GM23338 (cell line): ENCODE measurements at regions not wholly inside any gene's neighbourhood (a gene's known extent, or its start where the extent isn't known, plus 50 kb on each side); places are given as distances from the start of the nearest gene placed in this dataset.

Experiments
- ATAC-seq: fragments of 200-7000 bp; cut with Tn5 transposase; 3 replicates; pipeline ENCODE4 v1.9.1; 2020
- DNase-seq: peaks from one replicate; pipeline ENCODE4 v3.0.0-alpha.2; 2015; ENCODE audit warnings: low spot score
- H2AFZ ChIP-seq: fragments of 200-600 bp; sonication (generic); 2 replicates; pipeline ENCODE4 v1.8.0; 2016; ENCODE audit warnings: antibody characterized with exemption, mild to moderate bottlenecking, moderate library complexity
- H3F3A ChIP-seq: fragments of 200-600 bp; sonication (generic); replicated peaks from 2 replicates; pipeline ENCODE4 v1.8.0; 2017; ENCODE audit warnings: antibody characterized with exemption, mixed run types, low read depth
- H3K27ac ChIP-seq: fragments of 200-600 bp; sonication (generic); 2 replicates; pipeline ENCODE4 v1.6.1; 2016; ENCODE audit warnings: low read depth
- H3K27me3 ChIP-seq: fragments of 200-600 bp; sonication (generic); 2 replicates; pipeline ENCODE4 v1.8.0; 2016; ENCODE audit warnings: mild to moderate bottlenecking, mixed run types, moderate library complexity; ENCODE audit not compliant: insufficient read depth
- H3K36me3 ChIP-seq: fragments of 200-600 bp; sonication (generic); 2 replicates; pipeline ENCODE4 v1.8.0; 2016; ENCODE audit warnings: mild to moderate bottlenecking; ENCODE audit not compliant: insufficient read depth
- H3K4me1 ChIP-seq: fragments of 200-600 bp; sonication (generic); 2 replicates; pipeline ENCODE4 v1.8.0; 2016; ENCODE audit warnings: mild to moderate bottlenecking, moderate library complexity; ENCODE audit not compliant: insufficient read depth
- H3K4me2 ChIP-seq: fragments of 200-600 bp; sonication (generic); 2 replicates; pipeline ENCODE4 v1.7.1; 2017; ENCODE audit warnings: mixed run types
- H3K4me3 ChIP-seq: fragments of 200-600 bp; sonication (generic); 2 replicates; pipeline ENCODE4 v1.6.1; 2016; ENCODE audit warnings: mixed run types
- H3K79me2 ChIP-seq: fragments of 200-600 bp; sonication (generic); replicated peaks from 2 replicates; pipeline ENCODE4 v1.8.0; 2017; ENCODE audit warnings: mild to moderate bottlenecking; ENCODE audit not compliant: insufficient read depth
- H3K9me2 ChIP-seq: fragments of 200-600 bp; sonication (generic); 2 replicates; pipeline ENCODE4 v1.8.0; 2017; ENCODE audit not compliant: insufficient read depth
- H4K20me1 ChIP-seq: fragments of 200-600 bp; sonication (generic); replicated peaks from 2 replicates; pipeline ENCODE4 v1.8.0; 2017; ENCODE audit warnings: mild to moderate bottlenecking; ENCODE audit not compliant: insufficient read depth
- H3K27ac Mint-ChIP-seq: 2 replicates; pipeline ENCODE4 v1.8.0; 2020; ENCODE audit warnings: inconsistent platforms, mild to moderate bottlenecking, moderate library complexity, mixed read lengths
- H3K27me3 Mint-ChIP-seq: 3 replicates; pipeline ENCODE4 v1.8.0; 2022; ENCODE audit warnings: low read depth, mild to moderate bottlenecking, moderate library complexity, mixed read lengths, inconsistent platforms; ENCODE audit not compliant: insufficient read depth, poor library complexity
- H3K36me3 Mint-ChIP-seq: 3 replicates; pipeline ENCODE4 v1.8.0; 2021; ENCODE audit warnings: low read depth, mild to moderate bottlenecking, inconsistent platforms, moderate library complexity, mixed read lengths
- H3K4me1 Mint-ChIP-seq: 3 replicates; pipeline ENCODE4 v1.8.0; 2020; ENCODE audit warnings: mild to moderate bottlenecking, inconsistent platforms, mixed read lengths
- H3K4me3 Mint-ChIP-seq: 3 replicates; pipeline ENCODE4 v1.8.0; 2021; ENCODE audit warnings: moderate library complexity, mild to moderate bottlenecking, inconsistent platforms, mixed read lengths
- H3K9me3 Mint-ChIP-seq: 3 replicates; pipeline ENCODE4 v1.8.0; 2020; ENCODE audit warnings: moderate library complexity, mild to moderate bottlenecking, inconsistent platforms, mixed read lengths
- NANOG ChIP-seq: IDR thresholded peaks from 2 replicates; pipeline ENCODE4 v1.6.1; 2016; ENCODE audit warnings: antibody characterized with exemption, borderline replicate concordance
- ZNF114 ChIP-seq: fragments of 250-450 bp; sonication (Bioruptor Pico); IDR thresholded peaks from 2 replicates; pipeline ENCODE4 v1.5.0; 2020; ENCODE audit warnings: mild to moderate bottlenecking, moderate library complexity
- ZNF331 ChIP-seq: fragments of 250-450 bp; sonication (Bioruptor Pico); IDR thresholded peaks from 2 replicates; pipeline ENCODE4 v1.5.0; 2020; ENCODE audit warnings: low read depth, mild to moderate bottlenecking, moderate library complexity
- TF ChIP-seq, protein P1 (sequence below): IDR thresholded peaks from one replicate; pipeline ENCODE4 v1.6.1; 2018; ENCODE audit warnings: antibody characterized with exemption; ENCODE audit not compliant: unreplicated experiment
- TF ChIP-seq, protein P2 (sequence below), 2 experiments: fragments of 200-600 bp in 1 of 2; sonication (generic) in 1 of 2; conservative IDR thresholded peaks; 2 replicates each; pipeline versions ENCODE4 v1.5.1 to v1.6.1; 2016 to 2017; ENCODE audit warnings: antibody characterized with exemption in 2 of 2, low read depth in 2 of 2, mild to moderate bottlenecking in 2 of 2, moderate library complexity in 1 of 2
- TF ChIP-seq, protein P3 (sequence below): fragments of 250-450 bp; sonication (Bioruptor Pico); IDR thresholded peaks from 2 replicates; pipeline ENCODE4 v1.5.0; 2020; ENCODE audit warnings: mild to moderate bottlenecking, moderate library complexity

DNA sequence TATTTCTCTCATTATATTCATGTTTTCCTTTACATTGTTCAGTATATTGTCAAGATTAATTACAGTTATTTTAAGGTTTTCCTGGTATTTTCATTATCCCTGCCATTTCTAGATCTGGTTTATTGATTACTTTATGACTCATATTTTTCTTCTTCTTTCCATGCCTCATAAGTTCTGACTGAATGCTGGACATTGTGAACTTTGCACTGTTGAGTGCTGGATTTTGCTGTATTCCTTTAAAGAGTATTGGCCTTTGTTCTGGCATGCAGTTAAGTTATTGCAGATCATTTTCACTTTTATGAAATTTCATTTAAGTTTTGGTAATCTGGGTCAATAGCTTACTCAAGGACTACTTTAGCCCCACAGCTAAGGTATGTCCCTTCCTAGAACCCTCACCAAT lies 73.1 kb downstream of the KLF6 start (continued):
- TF ChIP-seq, protein P1, sequence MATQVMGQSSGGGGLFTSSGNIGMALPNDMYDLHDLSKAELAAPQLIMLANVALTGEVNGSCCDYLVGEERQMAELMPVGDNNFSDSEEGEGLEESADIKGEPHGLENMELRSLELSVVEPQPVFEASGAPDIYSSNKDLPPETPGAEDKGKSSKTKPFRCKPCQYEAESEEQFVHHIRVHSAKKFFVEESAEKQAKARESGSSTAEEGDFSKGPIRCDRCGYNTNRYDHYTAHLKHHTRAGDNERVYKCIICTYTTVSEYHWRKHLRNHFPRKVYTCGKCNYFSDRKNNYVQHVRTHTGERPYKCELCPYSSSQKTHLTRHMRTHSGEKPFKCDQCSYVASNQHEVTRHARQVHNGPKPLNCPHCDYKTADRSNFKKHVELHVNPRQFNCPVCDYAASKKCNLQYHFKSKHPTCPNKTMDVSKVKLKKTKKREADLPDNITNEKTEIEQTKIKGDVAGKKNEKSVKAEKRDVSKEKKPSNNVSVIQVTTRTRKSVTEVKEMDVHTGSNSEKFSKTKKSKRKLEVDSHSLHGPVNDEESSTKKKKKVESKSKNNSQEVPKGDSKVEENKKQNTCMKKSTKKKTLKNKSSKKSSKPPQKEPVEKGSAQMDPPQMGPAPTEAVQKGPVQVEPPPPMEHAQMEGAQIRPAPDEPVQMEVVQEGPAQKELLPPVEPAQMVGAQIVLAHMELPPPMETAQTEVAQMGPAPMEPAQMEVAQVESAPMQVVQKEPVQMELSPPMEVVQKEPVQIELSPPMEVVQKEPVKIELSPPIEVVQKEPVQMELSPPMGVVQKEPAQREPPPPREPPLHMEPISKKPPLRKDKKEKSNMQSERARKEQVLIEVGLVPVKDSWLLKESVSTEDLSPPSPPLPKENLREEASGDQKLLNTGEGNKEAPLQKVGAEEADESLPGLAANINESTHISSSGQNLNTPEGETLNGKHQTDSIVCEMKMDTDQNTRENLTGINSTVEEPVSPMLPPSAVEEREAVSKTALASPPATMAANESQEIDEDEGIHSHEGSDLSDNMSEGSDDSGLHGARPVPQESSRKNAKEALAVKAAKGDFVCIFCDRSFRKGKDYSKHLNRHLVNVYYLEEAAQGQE, result no peak
- TF ChIP-seq ZNF331 (CRISPR knock-in tag) (no peak), ZNF114 (CRISPR knock-in tag) (no peak)

DNA sequence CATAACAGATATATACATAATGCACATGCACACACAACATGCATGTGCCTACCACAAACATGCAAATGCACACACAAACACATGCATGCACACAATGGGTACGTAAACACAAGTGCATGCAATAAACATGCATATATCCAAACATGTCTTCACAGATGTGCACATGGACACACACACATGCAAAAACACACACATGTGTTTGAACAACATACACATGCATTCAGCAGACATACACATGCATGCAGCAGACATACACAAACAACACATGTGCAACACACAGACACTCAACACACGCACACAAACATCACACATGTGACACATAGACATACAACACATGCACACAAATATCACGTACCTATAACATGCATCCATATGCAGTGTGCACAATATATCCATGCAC lies 74.2 kb downstream of the KLF6 start:
- H3K4me3 ChIP-seq, result no peak overlapping the region
- no peaks in the 10 kb centered on the region for H4K20me1 ChIP-seq
- no peak for DNase-seq
- TF ChIP-seq NANOG, result no peak
- H3K27me3 ChIP-seq, result no peaks in the 10 kb centered on the region
- H3K4me1 ChIP-seq, result no peaks in the 10 kb centered on the region
- H3K9me2 ChIP-seq, result peaks cover 7% of the 10 kb centered on the region; the same call in 1 of the 2 replicates
- Mint-ChIP-seq H3K36me3 (no peaks in the 10 kb centered on the region), H3K27me3 (no peaks in the 10 kb centered on the region), H3K9me3 (peaks cover 16% of the 10 kb centered on the region; the same call in 2 of the 3 replicates), H3K4me1 (no peaks in the 10 kb centered on the region), H3K4me3 (no peak overlapping the region), H3K27ac (no peak overlapping the region)
- no peaks in the 10 kb centered on the region for H3F3A ChIP-seq
- H3K36me3 ChIP-seq, result no peaks in the 10 kb centered on the region
- no peak for ATAC-seq
- no peak overlapping the region for H2AFZ ChIP-seq
- no peak overlapping the region for H3K4me2 ChIP-seq
- no peak overlapping the region for H3K27ac ChIP-seq
- H3K79me2 ChIP-seq, result no peaks in the 10 kb centered on the region

DNA sequence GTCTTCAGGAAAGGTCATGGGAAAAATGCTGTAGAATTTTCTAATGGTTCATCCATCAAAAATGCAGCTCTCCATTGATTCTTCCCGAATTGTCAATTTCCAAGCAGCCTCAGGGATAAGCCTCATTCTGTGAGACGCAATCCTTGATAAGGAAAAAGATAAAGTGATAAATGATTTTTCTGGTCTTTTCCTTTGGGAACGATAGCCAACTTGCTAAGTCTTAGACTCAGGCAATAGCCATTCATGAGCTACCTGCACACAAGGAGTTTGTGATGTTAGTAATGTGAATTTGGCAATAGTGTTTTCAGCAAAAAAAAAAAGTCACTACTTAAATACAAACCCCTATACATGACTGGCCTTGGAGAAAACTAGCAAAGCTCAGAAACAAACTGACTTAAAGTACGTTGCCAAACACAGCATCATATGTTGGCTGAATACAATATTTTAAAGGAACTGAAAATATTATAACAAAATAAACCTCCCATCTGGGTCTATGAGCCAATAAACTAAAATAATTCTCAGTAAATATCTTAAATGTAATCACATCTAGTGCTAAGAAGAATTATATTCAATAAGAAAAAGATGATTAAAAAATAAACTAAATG lies 75.5 kb downstream of the KLF6 start:
- Histone ChIP-seq H3K4me2 (no peak overlapping the region), H2AFZ (no peak overlapping the region)
- no peak overlapping the region for H3K27ac Mint-ChIP-seq
- TF ChIP-seq ZNF114 (CRISPR knock-in tag), result no peak
- TF ChIP-seq, protein P2, sequence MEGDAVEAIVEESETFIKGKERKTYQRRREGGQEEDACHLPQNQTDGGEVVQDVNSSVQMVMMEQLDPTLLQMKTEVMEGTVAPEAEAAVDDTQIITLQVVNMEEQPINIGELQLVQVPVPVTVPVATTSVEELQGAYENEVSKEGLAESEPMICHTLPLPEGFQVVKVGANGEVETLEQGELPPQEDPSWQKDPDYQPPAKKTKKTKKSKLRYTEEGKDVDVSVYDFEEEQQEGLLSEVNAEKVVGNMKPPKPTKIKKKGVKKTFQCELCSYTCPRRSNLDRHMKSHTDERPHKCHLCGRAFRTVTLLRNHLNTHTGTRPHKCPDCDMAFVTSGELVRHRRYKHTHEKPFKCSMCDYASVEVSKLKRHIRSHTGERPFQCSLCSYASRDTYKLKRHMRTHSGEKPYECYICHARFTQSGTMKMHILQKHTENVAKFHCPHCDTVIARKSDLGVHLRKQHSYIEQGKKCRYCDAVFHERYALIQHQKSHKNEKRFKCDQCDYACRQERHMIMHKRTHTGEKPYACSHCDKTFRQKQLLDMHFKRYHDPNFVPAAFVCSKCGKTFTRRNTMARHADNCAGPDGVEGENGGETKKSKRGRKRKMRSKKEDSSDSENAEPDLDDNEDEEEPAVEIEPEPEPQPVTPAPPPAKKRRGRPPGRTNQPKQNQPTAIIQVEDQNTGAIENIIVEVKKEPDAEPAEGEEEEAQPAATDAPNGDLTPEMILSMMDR (conservative IDR thresholded peaks at IDR 0.05; ENCODE audit: low read depth in 2 of 2), result no peak
- TF ChIP-seq, protein P3, sequence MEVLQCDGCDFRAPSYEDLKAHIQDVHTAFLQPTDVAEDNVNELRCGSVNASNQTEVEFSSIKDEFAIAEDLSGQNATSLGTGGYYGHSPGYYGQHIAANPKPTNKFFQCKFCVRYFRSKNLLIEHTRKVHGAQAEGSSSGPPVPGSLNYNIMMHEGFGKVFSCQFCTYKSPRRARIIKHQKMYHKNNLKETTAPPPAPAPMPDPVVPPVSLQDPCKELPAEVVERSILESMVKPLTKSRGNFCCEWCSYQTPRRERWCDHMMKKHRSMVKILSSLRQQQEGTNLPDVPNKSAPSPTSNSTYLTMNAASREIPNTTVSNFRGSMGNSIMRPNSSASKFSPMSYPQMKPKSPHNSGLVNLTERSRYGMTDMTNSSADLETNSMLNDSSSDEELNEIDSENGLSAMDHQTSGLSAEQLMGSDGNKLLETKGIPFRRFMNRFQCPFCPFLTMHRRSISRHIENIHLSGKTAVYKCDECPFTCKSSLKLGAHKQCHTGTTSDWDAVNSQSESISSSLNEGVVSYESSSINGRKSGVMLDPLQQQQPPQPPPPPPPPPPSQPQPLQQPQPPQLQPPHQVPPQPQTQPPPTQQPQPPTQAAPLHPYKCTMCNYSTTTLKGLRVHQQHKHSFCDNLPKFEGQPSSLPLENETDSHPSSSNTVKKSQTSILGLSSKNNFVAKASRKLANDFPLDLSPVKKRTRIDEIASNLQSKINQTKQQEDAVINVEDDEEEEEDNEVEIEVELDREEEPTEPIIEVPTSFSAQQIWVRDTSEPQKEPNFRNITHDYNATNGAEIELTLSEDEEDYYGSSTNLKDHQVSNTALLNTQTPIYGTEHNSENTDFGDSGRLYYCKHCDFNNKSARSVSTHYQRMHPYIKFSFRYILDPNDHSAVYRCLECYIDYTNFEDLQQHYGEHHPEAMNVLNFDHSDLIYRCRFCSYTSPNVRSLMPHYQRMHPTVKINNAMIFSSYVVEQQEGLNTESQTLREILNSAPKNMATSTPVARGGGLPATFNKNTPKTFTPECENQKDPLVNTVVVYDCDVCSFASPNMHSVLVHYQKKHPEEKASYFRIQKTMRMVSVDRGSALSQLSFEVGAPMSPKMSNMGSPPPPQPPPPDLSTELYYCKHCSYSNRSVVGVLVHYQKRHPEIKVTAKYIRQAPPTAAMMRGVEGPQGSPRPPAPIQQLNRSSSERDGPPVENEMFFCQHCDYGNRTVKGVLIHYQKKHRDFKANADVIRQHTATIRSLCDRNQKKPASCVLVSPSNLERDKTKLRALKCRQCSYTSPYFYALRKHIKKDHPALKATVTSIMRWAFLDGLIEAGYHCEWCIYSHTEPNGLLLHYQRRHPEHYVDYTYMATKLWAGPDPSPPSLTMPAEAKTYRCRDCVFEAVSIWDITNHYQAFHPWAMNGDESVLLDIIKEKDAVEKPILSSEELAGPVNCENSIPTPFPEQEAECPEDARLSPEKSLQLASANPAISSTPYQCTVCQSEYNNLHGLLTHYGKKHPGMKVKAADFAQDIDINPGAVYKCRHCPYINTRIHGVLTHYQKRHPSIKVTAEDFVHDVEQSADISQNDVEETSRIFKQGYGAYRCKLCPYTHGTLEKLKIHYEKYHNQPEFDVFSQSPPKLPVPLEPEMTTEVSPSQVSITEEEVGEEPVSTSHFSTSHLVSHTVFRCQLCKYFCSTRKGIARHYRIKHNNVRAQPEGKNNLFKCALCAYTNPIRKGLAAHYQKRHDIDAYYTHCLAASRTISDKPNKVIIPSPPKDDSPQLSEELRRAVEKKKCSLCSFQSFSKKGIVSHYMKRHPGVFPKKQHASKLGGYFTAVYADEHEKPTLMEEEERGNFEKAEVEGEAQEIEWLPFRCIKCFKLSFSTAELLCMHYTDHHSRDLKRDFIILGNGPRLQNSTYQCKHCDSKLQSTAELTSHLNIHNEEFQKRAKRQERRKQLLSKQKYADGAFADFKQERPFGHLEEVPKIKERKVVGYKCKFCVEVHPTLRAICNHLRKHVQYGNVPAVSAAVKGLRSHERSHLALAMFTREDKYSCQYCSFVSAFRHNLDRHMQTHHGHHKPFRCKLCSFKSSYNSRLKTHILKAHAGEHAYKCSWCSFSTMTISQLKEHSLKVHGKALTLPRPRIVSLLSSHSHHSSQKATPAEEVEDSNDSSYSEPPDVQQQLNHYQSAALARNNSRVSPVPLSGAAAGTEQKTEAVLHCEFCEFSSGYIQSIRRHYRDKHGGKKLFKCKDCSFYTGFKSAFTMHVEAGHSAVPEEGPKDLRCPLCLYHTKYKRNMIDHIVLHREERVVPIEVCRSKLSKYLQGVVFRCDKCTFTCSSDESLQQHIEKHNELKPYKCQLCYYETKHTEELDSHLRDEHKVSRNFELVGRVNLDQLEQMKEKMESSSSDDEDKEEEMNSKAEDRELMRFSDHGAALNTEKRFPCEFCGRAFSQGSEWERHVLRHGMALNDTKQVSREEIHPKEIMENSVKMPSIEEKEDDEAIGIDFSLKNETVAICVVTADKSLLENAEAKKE (CRISPR knock-in tag), result no peak

More for the DNA sequence above, 75.5 kb downstream of the KLF6 start:
- no peak overlapping the region for H3K27ac ChIP-seq
- no peak overlapping the region for H3K4me3 ChIP-seq
- DNase-seq (no peak), ATAC-seq (no peak)
- H3K27me3 ChIP-seq, result no peaks in the 10 kb centered on the region
- H3K27me3 Mint-ChIP-seq, result no peaks in the 10 kb centered on the region
- no peak overlapping the region for H3K4me3 Mint-ChIP-seq
- H3K9me3 Mint-ChIP-seq, result peaks cover 16% of the 10 kb centered on the region; the same call in 2 of the 3 replicates
- no peaks in the 10 kb centered on the region for H3K4me1 Mint-ChIP-seq
- no peaks in the 10 kb centered on the region for H3F3A ChIP-seq
- H4K20me1 ChIP-seq, result no peaks in the 10 kb centered on the region
- H3K4me1 ChIP-seq, result no peaks in the 10 kb centered on the region
- peaks cover 7% of the 10 kb centered on the region; the same call in 1 of the 2 replicates for H3K9me2 ChIP-seq
- no peaks in the 10 kb centered on the region for H3K36me3 ChIP-seq
- no peaks in the 10 kb centered on the region for H3K36me3 Mint-ChIP-seq
- no peaks in the 10 kb centered on the region for H3K79me2 ChIP-seq
